Keratinocyte (primary cell): ENCODE measurements at regions not wholly inside any gene's neighbourhood (a gene's known extent, or its start where the extent isn't known, plus 50 kb on each side); places are given as distances from the start of the nearest gene placed in this dataset.
"Not testable (repeated sequence)": the region's sequence is repeated elsewhere in the genome, so short reads cannot be mapped to it uniquely, and the experiment has no call there.

Source experiments
- DNase-seq: peaks from one replicate; pipeline ENCODE4 v3.0.0-alpha.2; 2011; ENCODE audit warnings: low read depth, missing footprints, low spot score
- FAIRE-seq: peaks from 2 replicates; lab custom pipeline; 2011; peaks lifted over from hg19 to GRCh38; lab: Jason Lieb, UNC
- H2AFZ ChIP-seq: 2 replicates; pipeline ENCODE4 v1.6.0; 2012; ENCODE audit warnings: low read length, control low read depth, inconsistent platforms; ENCODE audit not compliant: control insufficient read depth
- H3K27ac ChIP-seq: 2 replicates; pipeline ENCODE4 v1.5.1; 2011; ENCODE audit warnings: low read length; ENCODE audit not compliant: control insufficient read depth, insufficient read depth
- H3K27me3 ChIP-seq: 3 replicates; pipeline ENCODE4 v1.6.0; 2011; ENCODE audit warnings: low read length; ENCODE audit not compliant: control insufficient read depth, insufficient read depth; ENCODE audit errors: extremely low read depth
- H3K36me3 ChIP-seq, 2 experiments: 2 replicates in 1 of 2; 3 replicates in 1 of 2; pipeline ENCODE4 v1.5.1; 2011; ENCODE audit warnings: low read length in 2 of 2, mild to moderate bottlenecking in 1 of 2; ENCODE audit not compliant: control insufficient read depth in 2 of 2, insufficient read depth in 2 of 2; ENCODE audit errors: extremely low read depth in 1 of 2
- H3K4me1 ChIP-seq: 3 replicates; pipeline ENCODE4 v1.5.1; 2011; ENCODE audit warnings: low read length; ENCODE audit not compliant: control insufficient read depth, insufficient read depth; ENCODE audit errors: extremely low read depth
- H3K4me2 ChIP-seq: 3 replicates; pipeline ENCODE4 v1.6.0; 2011; ENCODE audit warnings: low read depth, low read length; ENCODE audit not compliant: control insufficient read depth, insufficient read depth; ENCODE audit errors: extremely low read depth
- H3K4me3 ChIP-seq, 3 experiments: fragments of 200-600 bp in 1 of 3; sonication (generic) in 1 of 3; 2 replicates in 2 of 3; 3 replicates in 1 of 3; pipeline ENCODE4 v1.5.1; 2011 to 2016; ENCODE audit warnings: low read length in 3 of 3, mild to moderate bottlenecking in 3 of 3, control low read depth in 2 of 3, inconsistent platforms in 1 of 3, low read depth in 1 of 3, mixed read lengths in 1 of 3, mixed run types in 1 of 3, moderate library complexity in 1 of 3; ENCODE audit not compliant: control insufficient read depth in 2 of 3, insufficient read depth in 2 of 3; ENCODE audit errors: extremely low read depth in 1 of 3
- H3K79me2 ChIP-seq: 2 replicates; pipeline ENCODE4 v1.6.0; 2012; ENCODE audit warnings: low read length; ENCODE audit not compliant: control insufficient read depth, insufficient read depth
- H3K9ac ChIP-seq: 3 replicates; pipeline ENCODE4 v1.6.0; 2011; ENCODE audit warnings: low read length; ENCODE audit not compliant: control insufficient read depth, insufficient read depth; ENCODE audit errors: extremely low read depth
- H3K9me1 ChIP-seq: 3 replicates; pipeline ENCODE4 v1.6.0; 2011; ENCODE audit warnings: low read length; ENCODE audit not compliant: control insufficient read depth, insufficient read depth; ENCODE audit errors: extremely low read depth
- H3K9me3 ChIP-seq: 2 replicates; pipeline ENCODE4 v1.5.1; 2012; ENCODE audit warnings: low read depth, low read length; ENCODE audit not compliant: control insufficient read depth
- H4K20me1 ChIP-seq: 3 replicates; pipeline ENCODE4 v1.6.0; 2011; ENCODE audit warnings: low read length; ENCODE audit not compliant: control insufficient read depth, insufficient read depth; ENCODE audit errors: extremely low read depth
- dilution Hi-C: fragments of 300-500 bp; cut with MboI; formaldehyde crosslinking; loops from one replicate; pipeline ENCODE4 v1.7.0; 2020; ENCODE audit warnings: low sequenced_read_pairs; ENCODE audit not compliant: extremely low pct_ligation_motif_present

GRCh38 chr6:60439709-60440108 lies 1846.3 kb downstream of the KHDRBS2 start:
- H3K4me2 ChIP-seq, H4K20me1 ChIP-seq, H3K4me3 ChIP-seq, H3K79me2 ChIP-seq, H3K4me1 ChIP-seq, H3K27ac ChIP-seq, H2AFZ ChIP-seq, H3K9me1 ChIP-seq, H3K27me3 ChIP-seq, FAIRE-seq, dilution Hi-C loops, H3K9ac ChIP-seq, H3K9me3 ChIP-seq, H3K36me3 ChIP-seq, DNase-seq: not testable (repeated sequence)

DNA sequence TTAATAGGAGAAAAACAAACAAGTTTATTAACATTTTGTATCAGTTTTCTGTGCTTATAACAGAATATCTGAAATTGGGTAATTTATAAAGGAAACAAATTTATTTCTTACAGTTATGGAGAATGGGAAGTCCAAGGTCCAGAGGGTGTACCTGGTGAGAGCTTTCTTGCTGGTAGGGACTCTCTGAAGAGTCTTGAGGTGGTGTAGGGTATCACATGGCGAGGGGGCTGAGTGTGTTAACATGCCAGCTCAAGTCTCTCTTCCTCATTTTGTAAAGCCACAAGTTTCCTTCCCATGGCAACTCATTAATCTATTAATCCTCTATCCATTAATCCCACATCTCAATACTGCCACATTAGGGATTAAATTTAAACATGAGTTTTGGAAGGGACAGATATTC lies 1863.3 kb downstream of the KHDRBS2 start:
- H4K20me1 ChIP-seq, H3K27ac ChIP-seq, H3K4me1 ChIP-seq, H3K9me1 ChIP-seq, H3K27me3 ChIP-seq, H3K9ac ChIP-seq, H3K4me3 ChIP-seq, H3K79me2 ChIP-seq, H2AFZ ChIP-seq, FAIRE-seq, H3K4me2 ChIP-seq, H3K36me3 ChIP-seq, DNase-seq, dilution Hi-C loops, H3K9me3 ChIP-seq: not testable (repeated sequence)

- H3K27me3 ChIP-seq, H3K4me1 ChIP-seq, H3K79me2 ChIP-seq, dilution Hi-C loops, DNase-seq, H3K4me3 ChIP-seq, H3K27ac ChIP-seq, FAIRE-seq, H3K9me3 ChIP-seq, H4K20me1 ChIP-seq, H3K36me3 ChIP-seq, H3K4me2 ChIP-seq, H3K9me1 ChIP-seq, H3K9ac ChIP-seq, H2AFZ ChIP-seq: not testable (repeated sequence)
Measured at GRCh38 chr6:60416118-60416517, 1869.9 kb downstream of the KHDRBS2 start.

GRCh38 chr6:60408747-60409146 lies 1877.3 kb downstream of the KHDRBS2 start:
- H3K9me3 ChIP-seq, H3K4me2 ChIP-seq, H3K79me2 ChIP-seq, H2AFZ ChIP-seq, H4K20me1 ChIP-seq, H3K36me3 ChIP-seq, H3K9ac ChIP-seq, DNase-seq, H3K4me3 ChIP-seq, H3K27ac ChIP-seq, H3K9me1 ChIP-seq, H3K27me3 ChIP-seq, FAIRE-seq, dilution Hi-C loops, H3K4me1 ChIP-seq: not testable (repeated sequence)

DNA sequence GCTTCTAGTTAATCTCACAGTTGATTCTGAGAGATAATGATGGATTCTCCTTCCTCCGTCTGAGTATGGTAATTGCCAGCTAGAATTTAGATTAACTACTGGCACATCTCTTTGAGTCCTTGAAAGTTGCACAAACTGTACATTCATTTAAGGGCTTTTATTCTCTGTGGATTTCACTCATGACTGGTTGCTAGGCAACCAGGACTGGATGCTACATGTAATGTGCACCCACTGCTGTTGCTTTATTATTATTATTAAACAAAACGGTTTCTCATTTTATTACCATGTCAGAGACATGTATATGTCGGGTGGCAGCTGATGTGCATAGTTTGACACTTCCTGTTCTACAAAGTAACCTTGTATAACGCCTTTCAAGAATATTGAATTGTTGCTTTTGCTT lies 1882.8 kb downstream of the KHDRBS2 start:
- H2AFZ ChIP-seq, H3K27me3 ChIP-seq, DNase-seq, H4K20me1 ChIP-seq, H3K79me2 ChIP-seq, H3K4me2 ChIP-seq, H3K4me1 ChIP-seq, H3K9ac ChIP-seq, dilution Hi-C loops, H3K9me1 ChIP-seq, H3K4me3 ChIP-seq, H3K36me3 ChIP-seq, H3K9me3 ChIP-seq, FAIRE-seq, H3K27ac ChIP-seq: not testable (repeated sequence)
